GM23248 (cell line): ENCODE measurements at regions not wholly inside any gene's neighbourhood (a gene's known extent, or its start where the extent isn't known, plus 50 kb on each side); places are given as distances from the start of the nearest gene placed in this dataset.

Source experiments
- EZH2 ChIP-seq: fragments of 200-600 bp; sonication (generic); IDR thresholded peaks from 2 replicates; pipeline ENCODE4 v1.6.1; 2018; ENCODE audit warnings: antibody characterized with exemption, mild to moderate bottlenecking; ENCODE audit not compliant: insufficient read depth, poor library complexity, severe bottlenecking
- EZH2phosphoT487 ChIP-seq: fragments of 200-600 bp; sonication (generic); IDR thresholded peaks from 2 replicates; pipeline ENCODE4 v1.6.1; 2018; ENCODE audit warnings: antibody characterized with exemption, moderate library complexity, mild to moderate bottlenecking, low read depth; ENCODE audit not compliant: insufficient read depth

DNA sequence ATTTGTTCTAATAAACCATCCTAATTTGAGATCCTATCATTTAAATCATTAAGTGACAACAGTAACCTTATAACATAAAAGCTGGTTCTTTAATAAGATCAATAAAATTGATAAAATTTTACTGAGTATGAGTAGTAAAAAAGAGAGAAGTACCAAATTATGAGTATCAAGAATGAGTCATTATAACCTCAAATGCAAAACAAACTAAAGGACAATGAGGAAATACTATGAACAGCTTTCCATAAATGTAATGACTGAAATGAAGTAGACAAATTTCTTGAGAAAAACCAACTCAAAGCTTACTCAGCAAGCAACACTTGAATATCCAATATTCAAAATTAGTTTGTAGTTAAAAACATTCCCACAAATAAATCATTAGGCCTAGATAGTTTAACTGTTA is 433.0 kb downstream of the ZEB2 start:
- TF ChIP-seq EZH2 (no peak), EZH2phosphoT487 (no peak)
